Immature natural killer cell (primary cell): ENCODE measurements at regions not wholly inside any gene's neighbourhood (a gene's known extent, or its start where the extent isn't known, plus 50 kb on each side); places are given as distances from the start of the nearest gene placed in this dataset.
"Not testable (repeated sequence)": the region's sequence is repeated elsewhere in the genome, so short reads cannot be mapped to it uniquely, and the experiment has no call there.

Experiments used
- DNase-seq, 3 donors: peaks; one replicate each; pipeline ENCODE4 v3.0.0; 2022; ENCODE audit warnings: mixed read lengths in 1 of 3
- H3K27ac Mint-ChIP-seq, 6 donors: one replicate each; pipeline ENCODE4 v1.8.0; 2020; ENCODE audit warnings: mixed read lengths in 6 of 6, mild to moderate bottlenecking in 5 of 6, inconsistent platforms in 4 of 6, moderate library complexity in 3 of 6
- H3K27me3 Mint-ChIP-seq, 3 donors: one replicate each; pipeline ENCODE4 v1.8.0; 2020 to 2021; ENCODE audit warnings: low read depth in 3 of 3, mild to moderate bottlenecking in 3 of 3, mixed read lengths in 3 of 3, moderate library complexity in 3 of 3, inconsistent platforms in 1 of 3
- H3K36me3 Mint-ChIP-seq, 3 donors: one replicate each; pipeline ENCODE4 v1.8.0; 2020; ENCODE audit warnings: mixed read lengths in 3 of 3, inconsistent platforms in 2 of 3, mild to moderate bottlenecking in 2 of 3
- H3K4me1 Mint-ChIP-seq, 2 donors: one replicate each; pipeline ENCODE4 v1.8.0; 2020; ENCODE audit warnings: inconsistent platforms in 2 of 2, mild to moderate bottlenecking in 2 of 2, mixed read lengths in 2 of 2, moderate library complexity in 1 of 2
- H3K4me3 Mint-ChIP-seq, 5 donors: one replicate each; pipeline ENCODE4 v1.8.0; 2020; ENCODE audit warnings: mild to moderate bottlenecking in 5 of 5, mixed read lengths in 5 of 5, inconsistent platforms in 3 of 5, moderate library complexity in 3 of 5
- H3K9me3 Mint-ChIP-seq, 6 donors: one replicate each; pipeline ENCODE4 v1.8.0; 2020; ENCODE audit warnings: mild to moderate bottlenecking in 6 of 6, mixed read lengths in 6 of 6, inconsistent platforms in 4 of 6, moderate library complexity in 3 of 6

DNA sequence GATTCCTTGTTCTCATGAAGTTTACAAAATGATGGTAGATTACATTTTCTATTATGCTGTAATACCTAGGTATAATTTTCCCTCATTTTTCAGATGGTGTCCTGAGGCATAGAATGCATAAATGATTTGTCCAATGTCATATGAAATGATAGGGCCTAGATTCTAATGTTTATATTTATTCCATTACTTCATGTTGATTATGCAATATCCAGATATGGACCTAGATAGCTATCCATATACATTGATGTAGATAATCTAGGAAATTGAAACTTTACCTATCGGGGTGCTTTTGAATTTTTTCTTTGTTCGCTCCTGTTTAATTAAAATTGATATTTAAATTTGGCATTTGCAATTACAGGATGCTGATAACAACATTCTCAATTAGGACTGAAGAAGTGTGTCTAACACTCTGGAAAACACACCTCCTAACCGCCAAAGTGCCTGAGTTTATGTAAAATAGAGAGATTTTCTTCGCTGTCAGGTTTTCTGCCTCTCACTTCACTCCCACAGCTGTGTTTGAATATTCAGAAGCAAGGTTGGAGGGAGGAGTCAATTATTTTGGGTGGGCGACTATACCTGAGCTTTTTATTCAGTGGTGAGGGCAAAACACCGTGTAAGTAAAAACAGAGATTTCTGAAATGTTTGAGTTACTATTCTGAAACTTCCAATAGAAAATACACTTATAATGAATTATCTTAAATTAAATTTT, 164.4 kb upstream of the ATP2B1 start:
- no peak overlapping the region for H3K27ac Mint-ChIP-seq
- peaks cover 8 to 16% of the 10 kb centered on the region in 2 donors for H3K4me1 Mint-ChIP-seq
- H3K36me3 Mint-ChIP-seq = peaks cover 0 to 6% (median 4%) of the 10 kb centered on the region in 3 donors
- no peak for DNase-seq
- peaks cover 0 to 10% (median 4%) of the 10 kb centered on the region in 6 donors for H3K9me3 Mint-ChIP-seq
- peaks cover 0 to 2% (median 0%) of the 10 kb centered on the region in 3 donors for H3K27me3 Mint-ChIP-seq
- H3K4me3 Mint-ChIP-seq = no peak overlapping the region

DNA sequence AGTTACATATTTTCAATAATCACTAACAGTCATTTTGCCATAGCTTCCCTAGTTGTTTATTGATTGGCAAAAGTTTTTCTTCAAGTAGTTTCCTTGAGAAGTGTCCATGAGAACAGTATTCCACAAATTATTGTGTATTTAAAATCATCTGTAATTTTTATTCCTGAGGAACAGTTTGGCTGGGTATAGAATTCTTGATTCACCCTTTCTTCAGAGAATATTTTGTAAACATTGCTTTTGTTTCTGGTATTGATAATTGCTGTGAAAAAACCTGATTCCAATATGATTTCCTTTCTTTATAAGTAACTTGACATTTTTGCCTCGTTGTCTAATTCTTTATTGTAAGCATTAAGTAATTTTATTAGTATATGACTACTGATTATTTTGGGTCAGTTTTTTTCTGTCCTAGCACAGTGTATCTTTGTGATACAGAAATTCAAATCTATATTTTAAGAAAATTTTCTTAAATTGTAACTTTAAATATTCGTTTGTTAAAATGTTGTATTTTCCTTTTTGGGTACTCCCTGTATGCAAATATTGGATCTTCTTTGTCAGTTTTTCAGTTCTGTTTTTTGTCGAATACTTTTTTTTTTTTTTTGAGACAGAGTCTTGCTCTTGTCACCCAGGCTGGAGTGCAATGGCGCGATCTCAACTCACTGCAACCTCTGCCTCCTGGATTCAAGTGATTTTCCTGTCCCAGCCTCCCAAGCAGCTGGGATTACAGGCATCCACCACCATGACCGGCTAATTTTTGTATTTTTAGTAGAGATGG, 162.0 kb upstream of the ATP2B1 start:
- Mint-ChIP-seq H3K27ac (no peak overlapping the region), H3K4me3 (no peak overlapping the region)

DNA sequence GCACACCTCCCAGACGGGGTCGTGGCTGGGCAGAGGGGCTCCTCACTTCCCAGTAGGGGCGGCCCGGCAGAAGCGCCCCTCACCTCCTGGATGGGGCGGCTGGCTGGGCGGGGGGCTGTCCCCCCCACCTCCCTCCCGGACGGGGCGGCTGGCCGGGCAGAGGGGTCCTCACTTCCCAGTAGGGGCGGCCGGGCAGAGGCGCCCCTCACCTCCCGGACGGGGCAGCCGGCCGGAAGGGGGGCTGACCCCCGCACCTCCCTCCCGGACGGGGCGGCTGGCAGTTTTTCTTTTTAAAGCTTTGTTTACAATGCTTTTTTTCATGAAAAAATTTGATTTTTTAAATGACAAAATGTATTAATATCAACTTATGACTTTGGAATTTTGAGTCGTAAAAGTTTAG, 159.0 kb upstream of the ATP2B1 start:
- not testable (repeated sequence) for DNase-seq, H3K9me3 Mint-ChIP-seq, H3K27me3 Mint-ChIP-seq, H3K4me3 Mint-ChIP-seq, H3K27ac Mint-ChIP-seq
- H3K36me3 Mint-ChIP-seq = peaks cover 0 to 11% (median 8%) of the 10 kb centered on the region in 3 donors
- peaks cover 20 to 21% of the 10 kb centered on the region in 2 donors for H3K4me1 Mint-ChIP-seq

More for the DNA sequence above, 162.0 kb upstream of the ATP2B1 start:
- H3K36me3 Mint-ChIP-seq = peaks cover 0 to 6% (median 4%) of the 10 kb centered on the region in 3 donors
- peaks cover 8 to 12% of the 10 kb centered on the region in 2 donors for H3K4me1 Mint-ChIP-seq
- no peaks in the 10 kb centered on the region for H3K27me3 Mint-ChIP-seq
- peaks cover 0 to 10% (median 4%) of the 10 kb centered on the region in 6 donors for H3K9me3 Mint-ChIP-seq
- no peak for DNase-seq

DNA sequence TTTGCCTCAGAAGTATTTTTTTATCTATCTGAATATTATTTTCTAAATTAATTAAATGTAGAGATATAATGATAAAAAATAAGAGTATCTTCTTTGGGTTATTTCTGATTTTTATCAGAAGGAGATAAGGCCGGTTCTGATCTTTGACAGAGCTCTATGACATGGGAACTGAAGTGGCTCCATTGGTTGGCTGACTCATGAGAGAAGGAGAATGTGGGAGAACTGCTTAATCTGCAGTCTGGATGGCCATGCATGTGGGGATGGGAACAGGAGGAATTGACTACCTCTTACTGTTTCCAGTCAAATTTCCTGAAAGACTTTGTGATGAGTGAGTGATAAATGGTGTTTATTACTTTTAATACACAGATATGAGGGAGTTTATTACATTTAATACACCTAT, 155.8 kb upstream of the ATP2B1 start:
- Mint-ChIP-seq H3K9me3 (no peaks in the 10 kb centered on the region), H3K4me3 (peak overlapping the region in 2 of 5 donors; percentile 25 to 32), H3K36me3 (peaks cover 0 to 5% (median 5%) of the 10 kb centered on the region in 3 donors), H3K27ac (peak overlapping the region; percentile 20 to 97 (median 91)), H3K27me3 (peaks cover 0 to 7% (median 5%) of the 10 kb centered on the region in 3 donors), H3K4me1 (peaks cover 35 to 39% of the 10 kb centered on the region in 2 donors)
- no peak for DNase-seq

DNA sequence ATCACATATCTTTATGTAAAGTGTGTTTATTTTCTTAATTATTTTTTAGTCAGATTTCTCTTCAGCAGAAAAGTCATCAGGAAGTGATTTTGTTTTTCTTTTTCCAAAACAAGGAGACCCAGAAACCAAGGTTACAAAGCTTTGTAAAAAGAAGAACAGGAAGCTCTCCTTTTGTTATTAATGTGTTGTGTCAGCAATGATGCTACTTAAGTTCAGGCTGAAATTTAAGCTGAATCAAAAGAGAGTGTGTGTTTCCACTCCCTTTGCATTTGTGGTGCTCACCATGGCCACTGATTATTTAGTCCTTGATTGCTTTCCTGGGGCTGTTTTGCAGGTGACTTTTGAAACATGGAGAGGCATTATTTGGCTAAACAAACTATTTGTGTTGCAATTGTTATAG, 155.3 kb upstream of the ATP2B1 start:
- H3K27me3 Mint-ChIP-seq = peaks cover 0 to 7% (median 5%) of the 10 kb centered on the region in 3 donors
- peaks cover 35 to 41% of the 10 kb centered on the region in 2 donors for H3K4me1 Mint-ChIP-seq
- DNase-seq = no peak

DNA sequence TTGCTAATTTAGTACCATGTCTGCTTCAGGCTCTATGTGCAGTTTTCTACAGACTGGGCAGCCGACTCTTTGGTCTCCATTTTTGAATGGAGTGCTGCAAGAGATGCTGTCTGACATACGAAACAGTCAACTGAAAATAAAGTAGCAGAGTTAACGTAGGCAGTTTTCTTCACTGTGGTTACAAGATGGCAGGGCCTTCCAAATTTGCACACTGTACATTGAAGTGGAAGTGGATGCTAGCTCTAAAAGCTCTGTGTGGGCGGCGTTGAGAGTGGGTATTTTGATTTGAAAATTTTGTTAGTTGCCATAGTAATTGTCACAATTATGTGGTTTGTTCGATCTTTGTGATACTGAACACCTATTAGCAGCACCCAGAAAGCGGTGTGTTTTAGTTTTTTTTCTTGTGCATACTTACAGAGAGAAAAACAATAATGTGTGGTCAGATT, 154.9 kb upstream of the ATP2B1 start:
- Mint-ChIP-seq H3K27me3 (peaks cover 0 to 7% (median 5%) of the 10 kb centered on the region in 3 donors), H3K4me1 (peaks cover 35 to 41% of the 10 kb centered on the region in 2 donors), H3K36me3 (peaks cover 0 to 5% (median 5%) of the 10 kb centered on the region in 3 donors), H3K27ac (peak overlapping the region; percentile 87 to 98 (median 94)), H3K9me3 (no peaks in the 10 kb centered on the region), H3K4me3 (peak overlapping the region; percentile 69 to 89 (median 76))
- peak; percentile 59 to 74 (median 65) for DNase-seq

More for the DNA sequence above, 155.3 kb upstream of the ATP2B1 start:
- Mint-ChIP-seq H3K36me3 (peaks cover 0 to 5% (median 5%) of the 10 kb centered on the region in 3 donors), H3K4me3 (peak overlapping the region; percentile 46 to 89 (median 75)), H3K27ac (peak overlapping the region; percentile 87 to 98 (median 94)), H3K9me3 (no peaks in the 10 kb centered on the region)

DNA sequence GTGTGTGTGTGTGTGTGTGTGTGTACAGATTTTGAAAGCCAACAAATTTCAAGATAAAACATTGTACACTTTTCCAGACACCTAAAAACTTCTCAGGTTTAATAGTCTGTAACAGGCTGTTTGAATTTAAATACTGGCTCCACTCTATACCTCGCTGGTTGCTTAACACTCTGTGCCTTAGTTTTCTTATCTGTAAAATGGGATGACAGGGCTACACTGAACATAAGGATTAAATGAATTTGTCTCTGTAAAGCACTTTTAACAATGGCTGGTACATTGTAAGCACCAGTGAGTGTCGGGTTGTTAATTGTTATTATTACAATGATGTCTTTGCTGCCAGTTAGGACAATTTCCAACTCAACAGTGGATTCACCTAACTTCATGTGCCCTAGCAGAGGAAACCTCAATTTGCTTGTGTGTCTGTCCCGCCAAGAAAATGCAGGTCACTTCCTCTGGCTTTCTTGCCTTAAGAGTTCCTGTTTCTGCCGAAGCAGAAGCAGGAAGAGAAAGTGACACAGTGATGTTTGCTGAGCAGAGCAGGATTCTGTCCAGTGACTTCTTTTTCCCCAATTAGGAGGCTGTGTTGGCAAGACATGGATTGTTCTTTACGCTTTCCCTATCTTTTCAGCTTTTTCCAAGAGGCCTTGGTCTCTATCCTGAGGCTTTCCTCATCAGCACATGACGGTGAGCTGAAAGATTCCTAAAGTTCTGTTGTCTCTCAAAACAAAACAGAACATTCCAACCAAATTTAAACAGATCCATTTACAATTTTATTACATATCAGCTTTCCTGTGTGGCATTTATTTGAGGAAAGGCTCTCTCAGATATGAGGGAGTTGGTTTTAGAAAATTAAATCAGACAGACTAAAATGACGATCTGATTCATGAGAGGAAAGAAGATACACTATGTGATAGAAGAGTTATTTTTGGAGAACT, 154.1 kb upstream of the ATP2B1 start:
- Mint-ChIP-seq H3K27ac (peak overlapping the region; percentile 87 to 98 (median 94)), H3K36me3 (peaks cover 0 to 5% (median 5%) of the 10 kb centered on the region in 3 donors), H3K4me3 (peak overlapping the region; percentile 69 to 89 (median 76)), H3K4me1 (peaks cover 35 to 41% of the 10 kb centered on the region in 2 donors), H3K9me3 (no peaks in the 10 kb centered on the region), H3K27me3 (peaks cover 3 to 7% (median 5%) of the 10 kb centered on the region in 3 donors)
- peak; percentile 51 to 61 (median 60) for DNase-seq

DNA sequence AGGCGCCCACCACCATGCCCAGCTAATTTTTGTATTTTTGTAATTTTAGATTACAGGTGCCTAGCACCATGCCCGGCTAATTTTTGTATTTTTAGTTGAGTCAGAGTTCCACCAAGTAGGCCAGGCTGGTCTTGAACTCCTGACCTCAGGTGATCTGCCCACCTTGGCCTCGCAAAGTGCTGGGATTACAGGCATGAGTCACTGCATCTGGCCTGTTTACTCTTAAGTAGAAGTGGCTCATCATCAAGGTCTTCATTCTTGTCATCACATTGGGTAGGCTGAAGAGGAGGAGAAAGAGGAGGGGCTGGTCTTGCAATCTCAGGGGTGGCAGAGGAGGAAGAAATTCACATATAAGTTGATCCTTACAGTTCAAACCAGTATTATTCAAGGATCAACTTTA, 152.4 kb upstream of the ATP2B1 start:
- no peaks in the 10 kb centered on the region for H3K9me3 Mint-ChIP-seq
- peaks cover 0 to 5% (median 5%) of the 10 kb centered on the region in 3 donors for H3K36me3 Mint-ChIP-seq
- H3K4me3 Mint-ChIP-seq = no peak overlapping the region
- peak overlapping the region in 4 of 6 donors; percentile 17 to 68 (median 33) for H3K27ac Mint-ChIP-seq
- peaks cover 42 to 46% of the 10 kb centered on the region in 2 donors for H3K4me1 Mint-ChIP-seq
- DNase-seq = no peak
- peaks cover 3 to 7% (median 5%) of the 10 kb centered on the region in 3 donors for H3K27me3 Mint-ChIP-seq

DNA sequence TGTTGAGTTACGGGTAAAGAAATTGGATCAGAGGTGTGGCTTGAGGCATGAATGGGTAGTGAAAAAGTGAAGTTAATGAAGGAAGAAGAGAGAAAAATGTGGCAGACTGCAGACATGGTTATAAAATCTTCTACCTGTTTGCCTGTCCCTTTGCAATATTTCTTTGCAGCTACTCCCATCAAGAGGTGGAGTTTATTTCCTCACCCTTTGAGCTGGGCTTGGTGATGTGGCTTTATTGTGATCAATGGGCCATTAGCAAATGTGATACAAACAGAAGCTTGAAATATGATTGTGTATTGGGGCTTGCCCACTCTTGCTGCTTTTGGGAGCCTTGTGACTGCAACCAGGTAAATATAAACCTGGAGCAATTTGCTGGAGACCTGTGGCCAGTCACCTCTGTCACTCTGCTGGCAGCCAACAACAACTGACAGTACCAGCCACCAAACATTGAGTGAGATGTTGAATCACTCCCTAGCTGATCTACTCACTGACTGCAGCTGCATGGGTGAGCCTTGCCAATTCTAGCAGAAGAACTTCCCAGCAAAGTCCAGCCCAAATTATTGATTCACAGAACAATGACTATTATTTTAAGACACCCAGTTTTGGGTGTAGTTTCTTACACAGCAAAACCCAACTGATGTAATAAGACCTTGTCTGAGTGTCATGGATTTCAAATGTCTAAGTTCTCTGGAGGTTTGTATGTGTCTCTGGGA, 151.0 kb upstream of the ATP2B1 start:
- Mint-ChIP-seq H3K9me3 (no peaks in the 10 kb centered on the region), H3K4me1 (peaks cover 43 to 50% of the 10 kb centered on the region in 2 donors), H3K36me3 (peaks cover 4 to 5% (median 5%) of the 10 kb centered on the region in 3 donors), H3K27ac (peak overlapping the region in 1 of 6 donors; percentile 8), H3K4me3 (no peak overlapping the region), H3K27me3 (peaks cover 3 to 7% (median 5%) of the 10 kb centered on the region in 3 donors)
- no peak for DNase-seq

DNA sequence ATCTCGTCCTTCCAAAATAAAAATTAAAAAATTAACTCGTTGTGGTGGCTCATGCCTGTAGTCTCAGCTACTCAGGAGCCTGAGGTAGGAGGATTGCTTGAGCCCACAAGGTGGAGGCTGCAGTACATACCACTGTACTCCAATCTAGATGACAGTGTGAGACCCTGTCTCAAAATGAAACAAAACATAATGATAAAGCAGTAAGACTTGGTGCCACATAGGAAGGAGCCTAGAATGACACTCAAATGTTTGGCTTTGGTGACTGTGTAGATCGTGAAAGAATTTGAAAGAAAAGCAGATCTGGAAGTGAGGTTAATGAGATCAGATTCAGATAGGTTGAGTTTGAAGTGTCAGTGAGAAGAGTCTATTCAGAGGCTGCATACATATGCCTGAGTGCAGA, 150.1 kb upstream of the ATP2B1 start:
- Mint-ChIP-seq H3K9me3 (no peaks in the 10 kb centered on the region), H3K4me3 (no peak overlapping the region), H3K27me3 (peaks cover 3 to 6% (median 4%) of the 10 kb centered on the region in 3 donors), H3K27ac (no peak overlapping the region), H3K36me3 (peaks cover 4% of the 10 kb centered on the region in 3 donors), H3K4me1 (peaks cover 33 to 41% of the 10 kb centered on the region in 2 donors)
- DNase-seq = no peak

DNA sequence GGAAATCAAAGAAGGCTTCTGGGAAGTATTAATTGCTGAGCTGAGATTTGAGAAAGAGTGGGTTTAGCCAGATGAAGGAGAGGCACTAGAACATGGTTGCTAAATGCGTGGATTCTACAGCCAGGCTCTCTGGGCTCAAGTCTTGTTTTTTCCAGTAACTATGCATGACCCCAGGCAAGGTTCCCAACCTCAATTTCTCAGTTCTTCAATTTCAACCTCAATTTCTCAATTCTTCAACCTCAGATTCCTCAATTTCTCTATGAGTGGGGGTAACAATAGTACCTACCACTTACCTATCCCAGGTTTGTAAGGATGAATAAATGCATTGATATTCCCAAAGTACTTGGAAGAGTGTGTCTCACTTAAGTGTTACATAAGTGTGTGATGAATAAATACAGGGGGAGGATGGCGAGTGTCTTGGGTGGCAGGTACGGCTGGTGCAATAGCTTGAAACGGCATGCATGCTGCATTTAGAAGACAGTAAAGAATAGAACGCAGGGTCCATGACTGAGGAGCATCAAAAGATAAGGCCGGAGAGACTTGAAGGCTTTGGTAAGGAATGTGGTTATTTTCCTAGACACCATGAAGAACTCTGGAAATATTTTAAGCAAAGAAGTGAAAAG, 149.1 kb upstream of the ATP2B1 start:
- no peak overlapping the region for H3K27ac Mint-ChIP-seq
- H3K4me3 Mint-ChIP-seq = no peak overlapping the region
- H3K9me3 Mint-ChIP-seq = no peaks in the 10 kb centered on the region

DNA sequence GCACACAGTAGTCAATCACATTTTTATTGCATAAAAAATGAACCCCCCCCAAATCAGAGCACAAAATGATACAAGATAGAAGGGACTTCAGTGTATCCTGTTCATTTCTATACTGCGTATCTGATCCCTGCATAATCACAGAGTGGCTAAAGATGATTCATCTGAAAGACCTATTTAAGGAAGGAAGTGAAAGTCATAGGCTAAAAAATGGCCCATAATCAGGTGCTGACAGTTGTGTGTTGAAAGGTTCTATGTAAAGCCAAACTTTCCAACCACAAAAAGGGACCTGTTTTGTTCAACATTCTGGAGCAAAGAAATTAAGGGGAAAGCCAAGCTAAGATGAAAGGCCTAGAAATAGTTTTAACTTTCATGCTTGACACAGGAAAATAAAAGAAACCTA, 147.8 kb upstream of the ATP2B1 start:
- DNase-seq = no peak
- peaks cover 0 to 4% (median 0%) of the 10 kb centered on the region in 3 donors for H3K36me3 Mint-ChIP-seq
- H3K9me3 Mint-ChIP-seq = no peaks in the 10 kb centered on the region
- H3K4me3 Mint-ChIP-seq = no peak overlapping the region
- H3K4me1 Mint-ChIP-seq = peaks cover 10 to 18% of the 10 kb centered on the region in 2 donors
- peaks cover 0 to 3% (median 0%) of the 10 kb centered on the region in 3 donors for H3K27me3 Mint-ChIP-seq
- H3K27ac Mint-ChIP-seq = peak overlapping the region in 2 of 6 donors; percentile 14 to 41

More for the DNA sequence above, 149.1 kb upstream of the ATP2B1 start:
- Mint-ChIP-seq H3K4me1 (peaks cover 24 to 31% of the 10 kb centered on the region in 2 donors), H3K27me3 (peaks cover 0 to 3% (median 1%) of the 10 kb centered on the region in 3 donors), H3K36me3 (peaks cover 0 to 4% (median 0%) of the 10 kb centered on the region in 3 donors)
- no peak for DNase-seq
